NCI-H446 treated with DMSO at 0.1 percent for 48 hours (cell line): ENCODE measurements at regions not wholly inside any gene's neighbourhood (a gene's known extent, or its start where the extent isn't known, plus 50 kb on each side); places are given as distances from the start of the nearest gene placed in this dataset.
"Not testable (repeated sequence)": the region's sequence is repeated elsewhere in the genome, so short reads cannot be mapped to it uniquely, and the experiment has no call there.

Source experiments
- DNase-seq: peaks from one replicate; lab custom pipeline; 2025; lab: John Stamatoyannopoulos, UW

- DNase-seq: no peak
Measured at GRCh38 chrX:25640276-25640675, 497.9 kb upstream of the MAGEB18 start.

DNA sequence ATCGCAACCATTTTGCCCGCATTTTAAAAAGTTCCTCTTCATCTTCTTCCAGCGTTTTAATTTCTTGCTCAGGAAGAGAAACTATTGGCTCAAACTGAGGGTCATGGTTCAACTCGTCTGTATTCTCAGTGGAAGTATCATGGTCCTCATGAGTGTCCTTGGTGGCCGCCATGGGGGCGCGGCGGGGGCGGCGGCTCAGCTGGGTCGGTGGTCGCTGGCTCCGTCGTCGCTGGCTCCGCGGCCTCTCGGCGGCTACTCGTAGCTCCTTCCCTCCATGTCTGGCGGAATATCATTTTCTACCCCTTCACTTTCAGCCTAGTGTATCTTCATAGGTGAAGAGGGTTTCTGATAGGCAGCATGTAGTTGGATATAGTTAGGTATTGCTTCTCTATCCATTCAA is 492.0 kb upstream of the MAGEB18 start:
- no peak for DNase-seq

- DNase-seq: no peak
Measured at GRCh38 chrX:25648790-25649189, 489.4 kb upstream of the MAGEB18 start.

DNA sequence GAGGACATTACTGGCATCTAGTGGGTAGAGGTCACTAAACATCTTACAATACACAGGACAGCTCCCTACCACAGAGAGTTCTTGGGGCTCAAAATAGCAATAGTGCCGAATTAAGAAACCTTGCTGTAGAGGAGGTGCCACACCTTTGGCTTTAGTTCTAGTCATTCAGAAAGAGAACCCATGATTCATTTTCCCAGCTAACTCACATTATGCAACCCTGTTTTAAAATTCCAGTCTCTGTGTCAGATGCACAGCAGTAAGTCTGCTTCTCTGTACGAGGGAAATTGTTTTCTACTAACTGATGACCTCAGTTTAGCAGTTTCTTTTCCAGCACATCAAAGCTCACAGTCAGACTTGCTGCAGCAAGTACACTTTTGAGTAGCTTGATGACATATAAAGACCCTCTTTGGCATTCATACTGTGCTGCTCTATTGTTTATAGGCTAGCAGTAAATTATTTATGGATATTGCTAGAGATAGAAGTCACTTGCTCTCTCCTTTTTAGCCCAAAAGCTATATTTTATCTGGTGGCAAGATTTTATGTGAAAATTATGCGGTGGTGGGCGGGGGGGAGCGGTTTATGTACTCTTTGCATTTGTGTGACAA is 487.8 kb upstream of the MAGEB18 start:
- DNase-seq: no peak

- DNase-seq: no peak
Measured at GRCh38 chrX:25659317-25659716, 478.8 kb upstream of the MAGEB18 start.

GRCh38 chrX:25663701-25664100 is 474.4 kb upstream of the MAGEB18 start:
- DNase-seq: no peak

GRCh38 chrX:25665431-25665830 is 472.7 kb upstream of the MAGEB18 start:
- DNase-seq: no peak

DNA sequence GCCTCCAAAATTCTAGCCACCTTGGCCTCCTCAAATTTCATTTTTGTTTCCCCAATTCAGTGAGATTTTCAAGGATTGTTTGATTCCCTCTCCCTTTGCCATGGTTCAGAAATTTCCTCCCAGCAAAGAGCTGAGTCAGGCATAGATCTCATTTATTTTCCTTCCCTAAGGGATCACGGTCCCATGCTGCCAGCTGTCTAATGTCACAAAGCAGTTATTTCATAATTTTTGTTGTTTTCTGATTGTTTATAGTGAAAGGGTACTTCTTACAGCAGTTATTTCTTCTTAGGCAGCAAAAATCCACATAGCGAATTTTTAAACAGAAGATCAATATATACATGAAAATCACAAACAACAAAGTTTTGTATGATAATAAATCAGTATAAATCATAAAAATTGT is 470.5 kb upstream of the MAGEB18 start:
- no peak for DNase-seq

DNA sequence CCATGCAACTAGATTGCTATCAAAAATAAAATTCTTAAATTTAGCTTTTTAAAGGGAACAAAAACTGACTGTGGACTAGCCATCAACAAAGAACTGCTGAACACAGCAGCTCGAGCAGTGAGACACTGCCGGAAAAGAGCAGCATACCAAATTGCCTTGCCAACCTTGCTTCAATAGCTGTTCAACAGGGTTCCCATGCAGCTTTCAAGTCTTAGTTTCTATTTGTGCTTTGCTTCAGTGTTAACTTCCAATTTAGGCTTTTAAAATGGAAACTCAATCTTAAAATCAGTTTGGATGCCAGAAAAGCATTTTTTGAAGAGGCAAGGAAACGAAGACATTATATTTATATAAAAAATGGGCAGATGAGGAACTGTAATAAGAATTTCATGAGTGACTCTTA is 463.4 kb upstream of the MAGEB18 start:
- no peak for DNase-seq

DNA sequence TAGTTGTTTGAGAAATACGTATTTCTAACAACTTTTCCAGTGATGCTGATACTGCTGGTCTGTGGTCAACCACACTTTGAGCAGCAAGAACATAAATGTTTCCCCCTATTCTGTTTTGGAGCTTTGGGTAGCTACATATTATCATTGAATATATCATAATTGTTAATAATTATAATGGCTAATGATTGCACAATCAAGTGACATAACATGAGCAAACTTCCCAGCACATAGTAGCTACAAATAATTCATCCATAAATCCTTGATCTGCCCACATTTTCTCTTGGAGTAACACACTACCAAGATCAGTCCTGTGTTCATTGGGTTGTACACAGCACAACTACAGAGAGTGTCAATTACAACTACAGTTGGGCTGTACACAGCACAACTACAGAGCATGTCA is 436.3 kb upstream of the MAGEB18 start:
- DNase-seq: no peak

DNA sequence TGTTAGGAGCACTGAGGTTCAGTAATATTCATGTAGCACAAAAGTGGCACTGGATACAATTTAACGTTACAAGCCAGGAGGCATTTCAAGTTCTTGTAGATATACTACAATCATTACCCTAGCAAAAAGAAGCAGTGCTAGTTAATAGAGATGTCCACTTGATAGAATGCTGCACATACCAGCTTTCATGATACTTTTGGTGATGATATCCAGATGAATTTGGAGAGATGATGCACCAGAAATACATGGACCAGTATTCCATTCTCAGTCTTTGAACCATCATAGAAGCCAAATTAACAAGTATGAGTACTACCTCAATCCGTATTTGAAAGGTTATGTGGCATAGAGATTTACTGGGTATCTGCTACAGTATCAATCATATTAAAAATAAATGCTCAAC is 421.0 kb upstream of the MAGEB18 start:
- DNase-seq: no peak

- no peak for DNase-seq
Measured at GRCh38 chrX:25721564-25721963, 416.6 kb upstream of the MAGEB18 start.

DNA sequence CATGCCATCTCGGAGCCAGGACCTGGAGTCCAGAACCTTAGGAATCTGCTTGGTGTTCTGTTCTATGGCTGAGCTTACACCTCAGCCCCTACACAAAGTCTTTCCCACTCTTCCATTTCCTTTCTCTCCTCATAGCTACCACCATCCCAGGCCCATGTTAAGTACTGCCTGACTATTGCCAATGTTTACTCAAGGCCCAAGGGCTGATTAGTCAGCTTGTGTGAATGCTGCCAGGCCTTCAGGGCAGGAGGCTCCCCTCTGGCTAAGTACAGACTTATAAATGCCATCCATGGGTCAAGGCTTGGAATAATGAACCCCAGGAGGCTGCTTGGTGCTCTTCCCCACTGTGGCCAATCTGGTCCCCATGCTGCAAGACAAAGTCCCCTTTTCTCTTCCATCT is 411.6 kb upstream of the MAGEB18 start:
- no peak for DNase-seq

- no peak for DNase-seq
Measured at GRCh38 chrX:25733148-25733547, 405.0 kb upstream of the MAGEB18 start.

DNA sequence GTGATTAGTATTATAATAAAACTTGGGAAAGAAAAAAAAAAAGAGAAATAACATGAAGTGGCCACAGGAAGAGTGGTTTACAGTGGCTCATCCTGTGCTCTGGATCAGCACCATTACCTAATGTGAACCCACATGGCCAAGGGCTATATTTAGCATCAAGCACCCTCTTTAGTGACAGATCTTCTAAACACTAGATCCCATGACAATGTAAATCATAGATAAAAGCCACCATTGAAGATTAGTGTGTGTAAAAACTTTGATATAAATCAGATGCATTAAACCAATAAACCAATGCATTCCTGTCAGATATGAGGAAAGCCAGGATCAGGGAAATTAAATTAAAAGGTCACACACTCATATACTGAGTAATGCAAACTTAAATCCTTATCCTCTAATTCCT is 400.6 kb upstream of the MAGEB18 start:
- DNase-seq: no peak

DNA sequence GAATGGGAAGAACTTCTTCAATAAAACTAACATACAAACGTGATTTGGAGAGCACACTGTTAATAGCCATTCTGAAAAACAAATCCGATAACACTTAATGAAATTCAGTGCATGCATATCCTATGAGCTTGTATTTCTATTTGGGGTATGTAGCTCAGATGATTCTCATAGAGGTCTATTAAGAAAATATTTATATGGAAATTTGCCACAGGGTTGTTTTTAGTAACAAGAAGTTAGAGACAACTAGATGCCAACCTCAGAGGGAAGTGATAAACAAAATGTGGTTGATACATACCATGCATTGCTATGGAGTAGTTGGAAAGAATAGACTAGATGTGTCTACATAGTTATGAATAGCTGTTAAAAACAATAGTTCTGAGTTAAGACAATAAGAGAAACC is 395.8 kb upstream of the MAGEB18 start:
- no peak for DNase-seq

GRCh38 chrX:25754399-25754798 is 383.7 kb upstream of the MAGEB18 start:
- no peak for DNase-seq

DNA sequence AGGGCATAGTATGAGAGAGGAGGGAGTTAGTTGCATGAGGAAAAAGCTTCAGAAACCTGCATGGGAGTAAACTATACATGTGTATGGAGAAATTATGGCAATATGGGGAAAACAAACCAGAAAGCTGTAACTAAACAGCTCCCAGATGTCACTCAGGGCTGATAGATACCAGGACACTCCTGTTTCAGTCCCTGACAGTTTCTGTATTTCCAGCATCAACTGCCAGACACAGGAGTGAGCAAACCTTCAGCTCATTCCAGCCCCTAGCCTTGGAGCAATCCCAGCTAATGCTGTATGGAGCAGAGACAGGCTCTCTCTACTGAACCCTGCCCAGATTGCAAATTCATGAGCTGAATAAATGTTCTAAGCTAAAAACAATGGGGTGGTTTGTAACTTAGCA is 382.9 kb upstream of the MAGEB18 start:
- no peak for DNase-seq

- no peak for DNase-seq
Measured at GRCh38 chrX:25762656-25763055, 375.5 kb upstream of the MAGEB18 start.

DNA sequence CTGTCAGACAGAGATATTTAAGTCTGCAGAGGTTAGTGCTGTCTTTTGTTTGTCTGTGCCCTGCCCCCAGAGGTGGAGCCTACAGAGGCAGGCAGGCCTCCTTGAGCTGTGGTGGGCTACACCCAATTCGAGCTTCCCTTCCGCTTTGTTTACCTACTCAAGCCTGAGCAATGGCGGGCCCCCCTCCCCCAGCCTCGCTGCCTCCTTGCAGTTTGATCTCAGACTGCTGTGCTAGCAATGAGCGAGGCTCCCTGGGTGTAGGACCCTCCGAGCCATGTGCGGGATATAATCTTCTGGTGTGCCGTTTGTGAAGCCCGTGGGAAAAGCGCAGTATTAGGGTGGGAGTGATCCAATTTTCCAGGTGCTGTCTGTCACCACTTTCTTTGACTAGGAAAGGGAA is 366.3 kb upstream of the MAGEB18 start:
- not testable (repeated sequence) for DNase-seq

- not testable (repeated sequence) for DNase-seq
Measured at GRCh38 chrX:25797796-25798195, 340.3 kb upstream of the MAGEB18 start.

DNA sequence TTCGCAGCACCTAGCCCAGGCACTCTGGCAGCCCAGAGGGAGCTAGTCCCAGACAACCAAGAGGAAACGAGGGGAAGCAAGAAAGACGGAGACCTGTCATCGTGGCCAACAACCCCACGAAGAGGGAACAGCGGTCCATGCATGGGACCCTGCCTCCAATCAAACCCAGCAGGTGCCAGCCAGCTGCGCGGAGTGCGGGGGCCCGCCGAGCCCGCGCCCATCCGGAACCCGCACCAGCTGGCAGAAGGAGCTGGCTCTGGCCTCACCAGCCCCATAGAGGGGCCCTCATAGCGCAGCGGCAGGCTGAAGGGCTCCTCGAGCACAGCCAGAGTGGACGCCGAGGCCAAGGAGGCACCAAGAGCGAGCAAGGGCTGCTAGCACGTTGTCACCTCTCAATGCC is 332.4 kb upstream of the MAGEB18 start:
- no peak for DNase-seq

DNA sequence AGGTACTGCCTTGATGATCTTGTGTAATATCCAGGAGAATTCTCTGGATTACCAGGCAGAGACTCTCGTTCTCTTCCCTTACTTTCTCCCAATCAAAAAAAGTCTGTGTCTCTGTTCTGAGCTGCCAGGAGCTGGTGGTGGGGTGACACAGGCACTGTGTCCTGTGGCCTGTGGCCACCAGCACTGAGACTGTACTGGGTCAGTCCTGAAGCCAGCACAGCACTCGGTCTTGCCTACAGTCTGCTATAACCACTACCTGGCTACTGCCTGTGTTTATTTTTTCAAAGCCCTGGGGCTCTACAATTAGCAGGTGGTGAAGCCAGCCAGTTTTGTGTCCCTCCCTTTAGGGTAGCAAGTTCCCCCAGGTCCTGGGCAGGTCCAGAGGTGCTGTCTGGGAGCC is 331.1 kb upstream of the MAGEB18 start:
- DNase-seq: no peak

DNA sequence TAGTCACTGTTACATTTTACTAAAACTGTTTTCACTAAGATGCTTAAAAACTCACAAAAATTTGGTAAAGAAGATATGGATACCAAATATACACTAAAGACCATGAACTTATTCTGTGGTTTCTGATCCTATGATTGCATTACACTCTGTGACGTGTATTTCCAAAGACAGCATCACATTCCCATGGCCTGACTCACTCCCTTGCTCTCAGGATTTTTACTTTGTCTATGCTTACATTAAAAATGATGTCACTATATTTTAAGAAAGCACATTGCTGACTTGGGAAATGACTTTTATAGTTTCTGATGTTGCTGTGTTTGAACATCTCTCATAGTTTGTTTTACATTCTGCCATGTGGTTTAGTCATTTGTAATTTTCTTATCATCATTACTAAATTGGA is 327.9 kb upstream of the MAGEB18 start:
- no peak for DNase-seq

DNA sequence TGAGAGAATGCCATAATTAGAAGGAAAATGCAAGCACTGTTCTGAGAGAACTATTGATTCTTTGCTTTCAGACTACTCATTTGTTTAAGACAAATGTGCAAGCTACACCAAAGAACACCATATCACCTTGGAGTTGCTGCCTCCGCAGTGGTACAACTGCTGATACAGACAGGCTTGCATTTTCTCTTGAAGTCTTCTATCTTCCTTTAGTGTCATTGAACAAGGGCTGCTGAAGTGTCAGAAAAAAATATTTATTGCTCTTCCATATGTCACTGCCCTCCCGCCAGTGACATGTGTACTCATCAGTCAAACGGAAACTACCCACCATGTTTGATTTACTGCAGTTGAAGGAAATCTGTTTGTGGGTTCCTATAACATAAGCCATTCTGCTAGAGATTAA is 318.3 kb upstream of the MAGEB18 start:
- no peak for DNase-seq
